ENCODE measurements at regions not wholly inside any gene's neighbourhood (a gene's known extent, or its start where the extent isn't known, plus 50 kb on each side); places are given as distances from the start of the nearest gene placed in this dataset.
A peak's percentile ranks its signal among the peaks of the same experiment; 100 is the strongest.

DNA sequence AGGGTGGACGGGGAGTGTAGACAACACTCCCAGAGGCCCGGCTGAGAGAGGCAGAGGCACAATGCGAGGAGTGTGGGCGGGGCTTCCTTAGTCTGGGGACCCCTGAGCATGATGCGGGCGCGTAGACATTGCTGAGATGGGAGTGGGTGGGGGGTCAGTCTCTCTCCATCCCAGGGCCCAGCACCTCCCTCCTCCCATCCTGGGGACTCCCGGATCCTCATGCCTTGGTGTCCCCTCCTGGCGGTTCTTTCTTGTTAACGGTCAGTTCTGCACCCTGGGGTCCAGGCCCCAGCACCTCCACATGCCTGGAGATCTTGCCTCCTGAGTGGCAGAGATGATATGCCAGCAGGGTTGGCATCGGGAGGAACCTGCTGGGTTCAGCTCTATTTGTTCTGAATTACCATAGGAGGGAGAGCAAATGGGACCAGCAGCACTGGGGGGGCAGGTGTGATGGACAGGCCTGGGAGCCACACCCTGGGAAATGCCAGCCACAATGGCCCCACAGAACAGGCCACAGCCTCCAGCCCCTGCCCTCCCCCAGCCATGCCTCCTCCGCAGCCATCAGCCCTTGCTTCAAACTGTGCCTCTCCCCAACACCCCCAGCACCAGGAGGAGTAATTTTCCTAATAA, 55.7 kb downstream of the RTL6 start:
- no peak overlapping the region for H2BK120ac ChIP-seq (ENCODE audit: insufficient read depth, low read length, poor library complexity)
- no peak overlapping the region for H3K14ac ChIP-seq (ENCODE audit: low read length)
- H3K4me3 ChIP-seq (ENCODE audit: low read depth, low read length), result no peak overlapping the region
- H3K9ac ChIP-seq (ENCODE audit: low read length), result no peak overlapping the region
- H2BK5ac ChIP-seq (ENCODE audit: low read depth, low read length, poor library complexity), result no peak overlapping the region
- H3K27ac ChIP-seq (ENCODE audit: low read depth, low read length), result no peak overlapping the region
- no peaks in the 10 kb centered on the region for H3K36me3 ChIP-seq (ENCODE audit: control insufficient read depth in 1 of 2, insufficient read depth in 2 of 2, low read length in 2 of 2)
- no peak overlapping the region for H2AFZ ChIP-seq (ENCODE audit: insufficient read depth, low read length, poor library complexity)
- H3K18ac ChIP-seq (ENCODE audit: low read length), result no peak overlapping the region
- H3K4me2 ChIP-seq (ENCODE audit: low read length), result no peak overlapping the region
- DNase-seq, result no peak
- H3K27me3 ChIP-seq (ENCODE audit: insufficient read depth, low read length), result no peaks in the 10 kb centered on the region
- H2AK5ac ChIP-seq (ENCODE audit: low read length), result peak overlapping the region; percentile 58
- H3K9me3 ChIP-seq (ENCODE audit: insufficient read depth, low read depth, low read length), result peaks cover 4% of the 10 kb centered on the region
- no peak overlapping the region for H3K23ac ChIP-seq (ENCODE audit: low read length)
- peaks cover 1% of the 10 kb centered on the region for H3K79me2 ChIP-seq (ENCODE audit: control insufficient read depth, insufficient read depth, low read length, poor library complexity)
- H4K91ac ChIP-seq (ENCODE audit: low read depth, low read length), result peak overlapping the region; percentile 23
- H2BK12ac ChIP-seq (ENCODE audit: low read length), result no peak overlapping the region
- peaks cover 20 to 28% of the 10 kb centered on the region in 2 experiments for H3K4me1 ChIP-seq (ENCODE audit: control insufficient read depth in 1 of 2, insufficient read depth in 2 of 2, low read length in 2 of 2)
- no peak overlapping the region for H4K12ac ChIP-seq (ENCODE audit: low read depth, low read length)
- no peak overlapping the region for H3K4ac ChIP-seq (ENCODE audit: low read depth, low read length)
- WGBS (ENCODE audit: extremely low coverage, insufficient coverage, insufficient read length), result no CpG with 5 or more reads among the region's 12 CpGs
- peaks cover 15% of the 10 kb centered on the region for H3K79me1 ChIP-seq (ENCODE audit: low read length)
- H4K8ac ChIP-seq (ENCODE audit: low read depth, low read length), result no peak overlapping the region

DNA sequence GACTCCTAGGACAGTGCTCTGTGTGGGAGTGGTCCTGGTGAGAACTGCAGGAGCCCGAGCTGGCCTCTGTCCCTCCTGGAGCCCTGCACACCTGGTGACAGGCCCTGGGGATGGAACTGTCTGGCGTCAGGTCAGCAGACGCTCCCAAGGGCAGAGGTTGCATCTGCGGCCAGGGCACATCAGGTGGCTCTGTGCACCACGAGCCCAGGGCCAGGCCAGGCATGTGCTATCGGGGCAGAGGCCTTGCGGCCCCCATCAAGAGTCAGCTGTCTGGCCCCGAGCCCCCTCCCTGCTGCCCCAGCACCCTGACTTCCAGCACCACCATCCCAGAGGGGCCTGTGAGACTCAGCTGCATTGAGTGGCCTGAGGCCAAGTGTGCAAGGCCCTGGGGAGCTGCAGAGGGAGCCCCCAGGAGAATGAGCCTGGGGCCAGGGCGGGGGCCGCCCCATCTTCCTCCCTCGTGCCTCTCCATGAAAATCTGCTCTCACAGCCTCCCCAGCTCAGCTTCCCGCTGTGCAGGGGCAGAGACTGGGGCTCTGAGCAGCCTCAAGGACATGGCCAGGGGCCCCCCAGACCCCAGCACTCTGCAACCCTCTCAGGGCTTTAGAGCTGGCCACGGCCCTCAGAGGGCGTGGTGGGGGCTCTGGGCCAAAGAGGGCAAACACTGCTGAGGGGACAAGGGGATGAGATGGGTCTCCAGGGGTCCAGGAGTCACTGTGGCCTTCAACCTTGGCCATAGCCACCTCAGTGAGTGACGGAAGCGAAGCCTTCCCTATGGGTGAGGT, 56.4 kb downstream of the RTL6 start:
- Histone ChIP-seq H2BK120ac (ENCODE audit: insufficient read depth, low read length, poor library complexity) (peak overlapping the region; percentile 33), H3K27ac (ENCODE audit: low read depth, low read length) (no peak overlapping the region), H2BK12ac (ENCODE audit: low read length) (peak overlapping the region; percentile 27), H3K4me3 (ENCODE audit: low read depth, low read length) (no peak overlapping the region), H3K18ac (ENCODE audit: low read length) (no peak overlapping the region), H3K14ac (ENCODE audit: low read length) (peak overlapping the region; percentile 9), H3K36me3 (ENCODE audit: control insufficient read depth in 1 of 2, insufficient read depth in 2 of 2, low read length in 2 of 2) (no peaks in the 10 kb centered on the region), H3K4me2 (ENCODE audit: low read length) (no peak overlapping the region), H3K23ac (ENCODE audit: low read length) (no peak overlapping the region), H4K8ac (ENCODE audit: low read depth, low read length) (no peak overlapping the region), H3K4ac (ENCODE audit: low read depth, low read length) (no peak overlapping the region), H4K91ac (ENCODE audit: low read depth, low read length) (peak overlapping the region; percentile 52), H2BK5ac (ENCODE audit: low read depth, low read length, poor library complexity) (no peak overlapping the region), H3K9me3 (ENCODE audit: insufficient read depth, low read depth, low read length) (peaks cover 4% of the 10 kb centered on the region), H3K79me1 (ENCODE audit: low read length) (peaks cover 15% of the 10 kb centered on the region), H2AK5ac (ENCODE audit: low read length) (peak overlapping the region; percentile 58), H3K27me3 (ENCODE audit: insufficient read depth, low read length) (no peaks in the 10 kb centered on the region), H3K79me2 (ENCODE audit: control insufficient read depth, insufficient read depth, low read length, poor library complexity) (peaks cover 1% of the 10 kb centered on the region), H2AFZ (ENCODE audit: insufficient read depth, low read length, poor library complexity) (no peak overlapping the region), H3K9ac (ENCODE audit: low read length) (no peak overlapping the region), H4K12ac (ENCODE audit: low read depth, low read length) (no peak overlapping the region), H3K4me1 (ENCODE audit: control insufficient read depth in 1 of 2, insufficient read depth in 2 of 2, low read length in 2 of 2) (peaks cover 20 to 28% of the 10 kb centered on the region in 2 experiments)
- no peak for DNase-seq
- WGBS (ENCODE audit: extremely low coverage, insufficient coverage, insufficient read length), result no CpG with 5 or more reads among the region's 16 CpGs

DNA sequence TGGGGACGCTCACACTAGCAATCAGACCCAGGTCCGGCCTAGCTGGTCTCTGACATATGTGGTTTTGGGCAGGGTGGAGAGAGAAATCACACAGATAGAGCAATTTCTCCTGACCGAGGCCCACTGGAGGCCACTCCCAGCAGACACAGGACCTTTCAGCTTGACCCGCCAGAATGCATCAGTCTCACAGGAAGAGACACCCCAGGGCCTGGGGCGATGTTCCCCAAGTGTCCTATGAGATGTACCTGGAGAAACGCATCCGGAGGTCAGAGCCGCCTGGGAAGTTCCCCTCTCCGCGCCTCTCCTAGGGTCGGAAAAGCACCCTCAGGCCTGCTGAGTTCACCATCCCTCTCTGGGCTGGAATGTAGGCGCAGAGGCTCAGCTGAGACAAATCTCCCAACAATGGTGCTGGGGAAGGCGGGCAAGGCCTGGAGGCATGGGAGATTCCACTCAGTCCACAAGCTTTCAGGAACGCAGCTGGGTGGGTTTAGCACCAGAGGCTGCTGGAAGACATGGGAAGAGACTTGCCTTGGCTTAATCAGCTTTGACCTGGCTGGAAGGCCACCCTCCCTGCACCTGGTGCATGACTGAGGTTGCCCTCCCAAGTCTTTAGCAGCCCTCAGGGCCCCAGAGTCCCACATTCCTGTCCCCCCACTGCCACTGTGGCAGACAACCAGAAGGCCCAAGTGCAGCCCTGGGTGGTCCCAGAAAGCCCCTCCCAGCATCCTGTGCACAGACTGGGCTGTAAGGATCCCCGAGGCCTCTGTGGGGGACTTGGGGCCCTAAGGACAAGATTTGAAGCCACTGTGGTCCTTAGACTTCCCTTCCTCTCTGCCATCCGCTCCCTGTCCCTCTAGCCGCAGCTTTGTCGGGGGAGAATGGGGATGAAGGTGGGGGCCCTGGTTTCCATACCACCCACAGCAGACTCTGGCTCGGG, 57.5 kb downstream of the RTL6 start:
- H2BK120ac ChIP-seq (ENCODE audit: insufficient read depth, low read length, poor library complexity), result peak overlapping the region; percentile 33
- peak overlapping the region; percentile 32 for H2BK5ac ChIP-seq (ENCODE audit: low read depth, low read length, poor library complexity)
- H3K36me3 ChIP-seq (ENCODE audit: control insufficient read depth in 1 of 2, insufficient read depth in 2 of 2, low read length in 2 of 2), result no peaks in the 10 kb centered on the region
- peak overlapping the region; percentile 30 for H3K18ac ChIP-seq (ENCODE audit: low read length)
- no peak overlapping the region for H4K8ac ChIP-seq (ENCODE audit: low read depth, low read length)
- no CpG with 5 or more reads among the region's 19 CpGs for WGBS (ENCODE audit: extremely low coverage, insufficient coverage, insufficient read length)
- peak overlapping the region; percentile 54 for H3K27ac ChIP-seq (ENCODE audit: low read depth, low read length)
- no peak overlapping the region for H3K4me3 ChIP-seq (ENCODE audit: low read depth, low read length)
- no peak overlapping the region for H4K12ac ChIP-seq (ENCODE audit: low read depth, low read length)
- H4K91ac ChIP-seq (ENCODE audit: low read depth, low read length), result peak overlapping the region; percentile 52
- H3K27me3 ChIP-seq (ENCODE audit: insufficient read depth, low read length), result no peaks in the 10 kb centered on the region
- no peak overlapping the region for H2AFZ ChIP-seq (ENCODE audit: insufficient read depth, low read length, poor library complexity)
- H3K79me1 ChIP-seq (ENCODE audit: low read length), result peaks cover 15% of the 10 kb centered on the region
- no peak overlapping the region for H3K4me2 ChIP-seq (ENCODE audit: low read length)
- H3K9ac ChIP-seq (ENCODE audit: low read length), result no peak overlapping the region
- H3K23ac ChIP-seq (ENCODE audit: low read length), result no peak overlapping the region
- H2BK12ac ChIP-seq (ENCODE audit: low read length), result peak overlapping the region; percentile 1
- H3K4ac ChIP-seq (ENCODE audit: low read depth, low read length), result no peak overlapping the region
- peaks cover 18 to 24% of the 10 kb centered on the region in 2 experiments for H3K4me1 ChIP-seq (ENCODE audit: control insufficient read depth in 1 of 2, insufficient read depth in 2 of 2, low read length in 2 of 2)
- peaks cover 2% of the 10 kb centered on the region for H3K9me3 ChIP-seq (ENCODE audit: insufficient read depth, low read depth, low read length)
- no peak overlapping the region for H3K14ac ChIP-seq (ENCODE audit: low read length)
- peak; percentile 98 for DNase-seq
- peaks cover 1% of the 10 kb centered on the region for H3K79me2 ChIP-seq (ENCODE audit: control insufficient read depth, insufficient read depth, low read length, poor library complexity)
- peak overlapping the region; percentile 11 for H2AK5ac ChIP-seq (ENCODE audit: low read length)

Measured in trophoblast cell (in vitro differentiated cells and primary cell).